ENCODE measurements at regions not wholly inside any gene's neighbourhood (a gene's known extent, or its start where the extent isn't known, plus 50 kb on each side); places are given as distances from the start of the nearest gene placed in this dataset.
A peak's percentile ranks its signal among the peaks of the same experiment; 100 is the strongest.

- H3K4ac ChIP-seq (ENCODE audit: low read depth in 1 of 2, low read length in 2 of 2): no peak overlapping the region
- H3K9ac ChIP-seq (ENCODE audit: low read length): no peak overlapping the region
- H3K36me3 ChIP-seq (ENCODE audit: control insufficient read depth in 1 of 2, insufficient read depth in 2 of 2, low read depth in 1 of 2, low read length in 2 of 2): no peaks in the 10 kb centered on the region
- no peak overlapping the region for H4K8ac ChIP-seq (ENCODE audit: low read length)
- no peak overlapping the region for H4K91ac ChIP-seq (ENCODE audit: low read length)
- H3K27ac ChIP-seq (ENCODE audit: low read length, poor library complexity, severe bottlenecking): peak overlapping the region; percentile 54
- whole genome bisulfite sequencing: no CpG with 5 or more reads among the region's 1 CpG
- no peaks in the 10 kb centered on the region for H3K79me1 ChIP-seq (replicated peaks; ENCODE audit: low read length, poor library complexity, severe bottlenecking)
- H3K14ac ChIP-seq (ENCODE audit: low read length in 2 of 2): no peak overlapping the region
- no peak overlapping the region for H3K23ac ChIP-seq (ENCODE audit: low read length in 2 of 2)
- H3K4me2 ChIP-seq (ENCODE audit: low read length, poor library complexity, severe bottlenecking): no peak overlapping the region
- H2BK12ac ChIP-seq (ENCODE audit: low read length in 2 of 2): no peak overlapping the region
- H3K4me1 ChIP-seq (ENCODE audit: control insufficient read depth, insufficient read depth, low read depth, low read length): no peaks in the 10 kb centered on the region
- no peak overlapping the region for H2BK15ac ChIP-seq (ENCODE audit: low read depth, poor library complexity, severe bottlenecking)
- DNase-seq: no peak
- no peak overlapping the region for H3K18ac ChIP-seq (ENCODE audit: low read depth in 1 of 2, low read length in 2 of 2)
- H2AK5ac ChIP-seq (ENCODE audit: low read length, severe bottlenecking): no peak overlapping the region
- no peaks in the 10 kb centered on the region for H3K9me3 ChIP-seq (ENCODE audit: control insufficient read depth, low read length)
- no peak overlapping the region for H2BK120ac ChIP-seq (ENCODE audit: low read depth, low read length)
- H3K4me3 ChIP-seq (ENCODE audit: insufficient read depth in 1 of 2, low read depth in 1 of 2, low read length in 2 of 2): no peak overlapping the region
- H3K27me3 ChIP-seq (ENCODE audit: control insufficient read depth in 1 of 2, insufficient read depth in 1 of 2, low read length in 2 of 2): no peaks in the 10 kb centered on the region
- H2BK5ac ChIP-seq (ENCODE audit: low read depth, low read length, poor library complexity, severe bottlenecking): no peak overlapping the region
- H2AFZ ChIP-seq (ENCODE audit: low read depth, low read length): no peak overlapping the region
These were observed 317.0 kb upstream of the TMTC1 start for GRCh38 chr12:30100741-30101140.

GRCh38 chr12:30098677-30099076 lies 314.9 kb upstream of the TMTC1 start:
- H4K91ac ChIP-seq (ENCODE audit: low read length): no peak overlapping the region
- WGBS: 57% methylated on average over 3 of the region's 3 CpGs

GRCh38 chr12:30095511-30095910 lies 311.8 kb upstream of the TMTC1 start:
- Histone ChIP-seq H3K9me3 (ENCODE audit: control insufficient read depth, low read length) (no peaks in the 10 kb centered on the region), H3K27me3 (ENCODE audit: control insufficient read depth in 1 of 2, insufficient read depth in 1 of 2, low read length in 2 of 2) (no peaks in the 10 kb centered on the region), H2BK5ac (ENCODE audit: low read depth, low read length, poor library complexity, severe bottlenecking) (no peak overlapping the region), H3K4ac (ENCODE audit: low read depth in 1 of 2, low read length in 2 of 2) (no peak overlapping the region), H2AK5ac (ENCODE audit: low read length, severe bottlenecking) (no peak overlapping the region), H3K18ac (ENCODE audit: low read depth in 1 of 2, low read length in 2 of 2) (no peak overlapping the region), H3K4me1 (ENCODE audit: control insufficient read depth, insufficient read depth, low read depth, low read length) (no peaks in the 10 kb centered on the region), H3K27ac (ENCODE audit: low read length, poor library complexity, severe bottlenecking) (no peak overlapping the region), H3K4me3 (ENCODE audit: insufficient read depth in 1 of 2, low read depth in 1 of 2, low read length in 2 of 2) (no peak overlapping the region), H3K14ac (ENCODE audit: low read length in 2 of 2) (no peak overlapping the region), H3K36me3 (ENCODE audit: control insufficient read depth in 1 of 2, insufficient read depth in 2 of 2, low read depth in 1 of 2, low read length in 2 of 2) (no peaks in the 10 kb centered on the region), H2AFZ (ENCODE audit: low read depth, low read length) (no peak overlapping the region), H4K8ac (ENCODE audit: low read length) (no peak overlapping the region), H3K79me1 (replicated peaks; ENCODE audit: low read length, poor library complexity, severe bottlenecking) (no peaks in the 10 kb centered on the region), H3K23ac (ENCODE audit: low read length in 2 of 2) (no peak overlapping the region), H2BK120ac (ENCODE audit: low read depth, low read length) (no peak overlapping the region), H2BK12ac (ENCODE audit: low read length in 2 of 2) (no peak overlapping the region), H3K9ac (ENCODE audit: low read length) (no peak overlapping the region), H4K91ac (ENCODE audit: low read length) (no peak overlapping the region), H2BK15ac (ENCODE audit: low read depth, poor library complexity, severe bottlenecking) (no peak overlapping the region), H3K4me2 (ENCODE audit: low read length, poor library complexity, severe bottlenecking) (no peak overlapping the region)
- 96% methylated on average over 4 of the region's 6 CpGs for WGBS
- DNase-seq: no peak

More at GRCh38 chr12:30098677-30099076, 314.9 kb upstream of the TMTC1 start:
- no peaks in the 10 kb centered on the region for H3K36me3 ChIP-seq (ENCODE audit: control insufficient read depth in 1 of 2, insufficient read depth in 2 of 2, low read depth in 1 of 2, low read length in 2 of 2)
- H3K4ac ChIP-seq (ENCODE audit: low read depth in 1 of 2, low read length in 2 of 2): no peak overlapping the region
- no peak overlapping the region for H3K23ac ChIP-seq (ENCODE audit: low read length in 2 of 2)
- H2BK120ac ChIP-seq (ENCODE audit: low read depth, low read length): no peak overlapping the region
- H4K8ac ChIP-seq (ENCODE audit: low read length): no peak overlapping the region
- H3K4me2 ChIP-seq (ENCODE audit: low read length, poor library complexity, severe bottlenecking): no peak overlapping the region
- no peaks in the 10 kb centered on the region for H3K9me3 ChIP-seq (ENCODE audit: control insufficient read depth, low read length)
- H2BK15ac ChIP-seq (ENCODE audit: low read depth, poor library complexity, severe bottlenecking): no peak overlapping the region
- no peaks in the 10 kb centered on the region for H3K4me1 ChIP-seq (ENCODE audit: control insufficient read depth, insufficient read depth, low read depth, low read length)
- no peak overlapping the region for H3K9ac ChIP-seq (ENCODE audit: low read length)
- H3K27me3 ChIP-seq (ENCODE audit: control insufficient read depth in 1 of 2, insufficient read depth in 1 of 2, low read length in 2 of 2): no peaks in the 10 kb centered on the region
- no peaks in the 10 kb centered on the region for H3K79me1 ChIP-seq (replicated peaks; ENCODE audit: low read length, poor library complexity, severe bottlenecking)
- no peak overlapping the region for H3K4me3 ChIP-seq (ENCODE audit: insufficient read depth in 1 of 2, low read depth in 1 of 2, low read length in 2 of 2)
- H2AK5ac ChIP-seq (ENCODE audit: low read length, severe bottlenecking): no peak overlapping the region
- DNase-seq: no peak
- H2BK12ac ChIP-seq (ENCODE audit: low read length in 2 of 2): no peak overlapping the region
- no peak overlapping the region for H3K14ac ChIP-seq (ENCODE audit: low read length in 2 of 2)
- no peak overlapping the region for H3K18ac ChIP-seq (ENCODE audit: low read depth in 1 of 2, low read length in 2 of 2)
- H3K27ac ChIP-seq (ENCODE audit: low read length, poor library complexity, severe bottlenecking): no peak overlapping the region
- no peak overlapping the region for H2AFZ ChIP-seq (ENCODE audit: low read depth, low read length)
- no peak overlapping the region for H2BK5ac ChIP-seq (ENCODE audit: low read depth, low read length, poor library complexity, severe bottlenecking)

GRCh38 chr12:30092983-30093617 lies 309.4 kb upstream of the TMTC1 start:
- H2BK5ac ChIP-seq (ENCODE audit: low read depth, low read length, poor library complexity, severe bottlenecking): no peak overlapping the region
- no peaks in the 10 kb centered on the region for H3K9me3 ChIP-seq (ENCODE audit: control insufficient read depth, low read length)
- H3K4ac ChIP-seq (ENCODE audit: low read depth in 1 of 2, low read length in 2 of 2): no peak overlapping the region
- H2AK5ac ChIP-seq (ENCODE audit: low read length, severe bottlenecking): no peak overlapping the region
- H3K9ac ChIP-seq (ENCODE audit: low read length): no peak overlapping the region
- no peak overlapping the region for H2BK120ac ChIP-seq (ENCODE audit: low read depth, low read length)
- no peak overlapping the region for H3K18ac ChIP-seq (ENCODE audit: low read depth in 1 of 2, low read length in 2 of 2)
- H3K4me2 ChIP-seq (ENCODE audit: low read length, poor library complexity, severe bottlenecking): no peak overlapping the region
- no peak overlapping the region for H2BK12ac ChIP-seq (ENCODE audit: low read length in 2 of 2)
- no peak overlapping the region for H3K23ac ChIP-seq (ENCODE audit: low read length in 2 of 2)
- no peak overlapping the region for H4K91ac ChIP-seq (ENCODE audit: low read length)
- no peaks in the 10 kb centered on the region for H3K27me3 ChIP-seq (ENCODE audit: control insufficient read depth in 1 of 2, insufficient read depth in 1 of 2, low read length in 2 of 2)
- H3K27ac ChIP-seq (ENCODE audit: low read length, poor library complexity, severe bottlenecking): no peak overlapping the region
- no peak for DNase-seq
- no peak overlapping the region for H3K4me3 ChIP-seq (ENCODE audit: insufficient read depth in 1 of 2, low read depth in 1 of 2, low read length in 2 of 2)
- H4K8ac ChIP-seq (ENCODE audit: low read length): no peak overlapping the region
- H3K36me3 ChIP-seq (ENCODE audit: control insufficient read depth in 1 of 2, insufficient read depth in 2 of 2, low read depth in 1 of 2, low read length in 2 of 2): no peaks in the 10 kb centered on the region
- no peak overlapping the region for H2BK15ac ChIP-seq (ENCODE audit: low read depth, poor library complexity, severe bottlenecking)
- 84% methylated on average over 3 of the region's 4 CpGs for WGBS
- no peak overlapping the region for H2AFZ ChIP-seq (ENCODE audit: low read depth, low read length)
- no peaks in the 10 kb centered on the region for H3K79me1 ChIP-seq (replicated peaks; ENCODE audit: low read length, poor library complexity, severe bottlenecking)
- H3K14ac ChIP-seq (ENCODE audit: low read length in 2 of 2): no peak overlapping the region
- no peaks in the 10 kb centered on the region for H3K4me1 ChIP-seq (ENCODE audit: control insufficient read depth, insufficient read depth, low read depth, low read length)

All from mesenchymal stem cell (in vitro differentiated cells and primary cell).